ENCODE measurements at regions not wholly inside any gene's neighbourhood (a gene's known extent, or its start where the extent isn't known, plus 50 kb on each side); places are given as distances from the start of the nearest gene placed in this dataset.

GRCh38 chr2:52463457-52463856 lies 1304.1 kb upstream of the CHAC2 start:
- Histone ChIP-seq H3K4me1 (ENCODE audit: control insufficient read depth in 3 of 3, insufficient read depth in 3 of 3, low read length in 3 of 3) (no peaks in the 10 kb centered on the region), H3K36me3 (ENCODE audit: control insufficient read depth in 3 of 3, insufficient read depth in 3 of 3, low read length in 3 of 3) (no peaks in the 10 kb centered on the region), H3K9ac (ENCODE audit: low read depth in 1 of 3, low read length in 3 of 3) (no peak overlapping the region), H3K4me3 (ENCODE audit: low read length in 3 of 3) (no peak overlapping the region), H3K27me3 (ENCODE audit: control insufficient read depth in 3 of 3, insufficient read depth in 3 of 3, low read length in 3 of 3) (no peaks in the 10 kb centered on the region), H3K27ac (ENCODE audit: low read depth, low read length) (no peak overlapping the region), H3K9me3 (ENCODE audit: control insufficient read depth in 3 of 3, low read length in 3 of 3) (no peaks in the 10 kb centered on the region)

GRCh38 chr2:52456561-52457377 lies 1310.8 kb upstream of the CHAC2 start:
- no peaks in the 10 kb centered on the region for H3K27me3 ChIP-seq (ENCODE audit: control insufficient read depth in 3 of 3, insufficient read depth in 3 of 3, low read length in 3 of 3)
- no peak overlapping the region for H3K9ac ChIP-seq (ENCODE audit: low read depth in 1 of 3, low read length in 3 of 3)
- no peak overlapping the region for H3K4me3 ChIP-seq (ENCODE audit: low read length in 3 of 3)
- H3K9me3 ChIP-seq (ENCODE audit: control insufficient read depth in 3 of 3, low read length in 3 of 3) = no peaks in the 10 kb centered on the region
- H3K4me1 ChIP-seq (ENCODE audit: control insufficient read depth in 3 of 3, insufficient read depth in 3 of 3, low read length in 3 of 3) = no peaks in the 10 kb centered on the region
- no peaks in the 10 kb centered on the region for H3K36me3 ChIP-seq (ENCODE audit: control insufficient read depth in 3 of 3, insufficient read depth in 3 of 3, low read length in 3 of 3)
- no peak overlapping the region for H3K27ac ChIP-seq (ENCODE audit: low read depth, low read length)

GRCh38 chr2:52454962-52455361 lies 1312.6 kb upstream of the CHAC2 start:
- Histone ChIP-seq H3K4me3 (ENCODE audit: low read length in 3 of 3) (no peak overlapping the region), H3K9ac (ENCODE audit: low read depth in 1 of 3, low read length in 3 of 3) (no peak overlapping the region), H3K9me3 (ENCODE audit: control insufficient read depth in 3 of 3, low read length in 3 of 3) (no peaks in the 10 kb centered on the region), H3K27ac (ENCODE audit: low read depth, low read length) (no peak overlapping the region), H3K4me1 (ENCODE audit: control insufficient read depth in 3 of 3, insufficient read depth in 3 of 3, low read length in 3 of 3) (no peaks in the 10 kb centered on the region), H3K27me3 (ENCODE audit: control insufficient read depth in 3 of 3, insufficient read depth in 3 of 3, low read length in 3 of 3) (no peaks in the 10 kb centered on the region), H3K36me3 (ENCODE audit: control insufficient read depth in 3 of 3, insufficient read depth in 3 of 3, low read length in 3 of 3) (no peaks in the 10 kb centered on the region)

- Histone ChIP-seq H3K27ac (ENCODE audit: low read depth, low read length) (no peak overlapping the region), H3K27me3 (ENCODE audit: control insufficient read depth in 3 of 3, insufficient read depth in 3 of 3, low read length in 3 of 3) (no peaks in the 10 kb centered on the region), H3K4me3 (ENCODE audit: low read length in 3 of 3) (no peak overlapping the region), H3K4me1 (ENCODE audit: control insufficient read depth in 3 of 3, insufficient read depth in 3 of 3, low read length in 3 of 3) (no peaks in the 10 kb centered on the region), H3K9ac (ENCODE audit: low read depth in 1 of 3, low read length in 3 of 3) (no peak overlapping the region), H3K36me3 (ENCODE audit: control insufficient read depth in 3 of 3, insufficient read depth in 3 of 3, low read length in 3 of 3) (no peaks in the 10 kb centered on the region), H3K9me3 (ENCODE audit: control insufficient read depth in 3 of 3, low read length in 3 of 3) (no peaks in the 10 kb centered on the region)
These were observed 1315.4 kb upstream of the CHAC2 start for GRCh38 chr2:52452201-52452600.

- Histone ChIP-seq H3K4me3 (ENCODE audit: low read length in 3 of 3) (no peak overlapping the region), H3K27ac (ENCODE audit: low read depth, low read length) (no peak overlapping the region), H3K9ac (ENCODE audit: low read depth in 1 of 3, low read length in 3 of 3) (no peak overlapping the region), H3K36me3 (ENCODE audit: control insufficient read depth in 3 of 3, insufficient read depth in 3 of 3, low read length in 3 of 3) (no peaks in the 10 kb centered on the region), H3K27me3 (ENCODE audit: control insufficient read depth in 3 of 3, insufficient read depth in 3 of 3, low read length in 3 of 3) (no peaks in the 10 kb centered on the region), H3K4me1 (ENCODE audit: control insufficient read depth in 3 of 3, insufficient read depth in 3 of 3, low read length in 3 of 3) (no peaks in the 10 kb centered on the region), H3K9me3 (ENCODE audit: control insufficient read depth in 3 of 3, low read length in 3 of 3) (no peaks in the 10 kb centered on the region)
These were observed 1321.9 kb upstream of the CHAC2 start for GRCh38 chr2:52445686-52446085.

- Histone ChIP-seq H3K9ac (ENCODE audit: low read depth in 1 of 3, low read length in 3 of 3) (no peak overlapping the region), H3K4me1 (ENCODE audit: control insufficient read depth in 3 of 3, insufficient read depth in 3 of 3, low read length in 3 of 3) (no peaks in the 10 kb centered on the region), H3K36me3 (ENCODE audit: control insufficient read depth in 3 of 3, insufficient read depth in 3 of 3, low read length in 3 of 3) (no peaks in the 10 kb centered on the region), H3K27me3 (ENCODE audit: control insufficient read depth in 3 of 3, insufficient read depth in 3 of 3, low read length in 3 of 3) (no peaks in the 10 kb centered on the region), H3K27ac (ENCODE audit: low read depth, low read length) (no peak overlapping the region), H3K9me3 (ENCODE audit: control insufficient read depth in 3 of 3, low read length in 3 of 3) (no peaks in the 10 kb centered on the region), H3K4me3 (ENCODE audit: low read length in 3 of 3) (no peak overlapping the region)
These were observed 1336.2 kb upstream of the CHAC2 start for GRCh38 chr2:52431352-52431760.

GRCh38 chr2:52429740-52430139 lies 1337.9 kb upstream of the CHAC2 start:
- no peak overlapping the region for H3K4me3 ChIP-seq (ENCODE audit: low read length in 3 of 3)
- no peak overlapping the region for H3K9ac ChIP-seq (ENCODE audit: low read depth in 1 of 3, low read length in 3 of 3)
- no peaks in the 10 kb centered on the region for H3K36me3 ChIP-seq (ENCODE audit: control insufficient read depth in 3 of 3, insufficient read depth in 3 of 3, low read length in 3 of 3)
- no peaks in the 10 kb centered on the region for H3K4me1 ChIP-seq (ENCODE audit: control insufficient read depth in 3 of 3, insufficient read depth in 3 of 3, low read length in 3 of 3)
- H3K9me3 ChIP-seq (ENCODE audit: control insufficient read depth in 3 of 3, low read length in 3 of 3) = no peaks in the 10 kb centered on the region
- H3K27me3 ChIP-seq (ENCODE audit: control insufficient read depth in 3 of 3, insufficient read depth in 3 of 3, low read length in 3 of 3) = no peaks in the 10 kb centered on the region
- no peak overlapping the region for H3K27ac ChIP-seq (ENCODE audit: low read depth, low read length)

GRCh38 chr2:52429171-52429570 lies 1338.4 kb upstream of the CHAC2 start:
- H3K4me3 ChIP-seq (ENCODE audit: low read length in 3 of 3) = no peak overlapping the region
- no peaks in the 10 kb centered on the region for H3K36me3 ChIP-seq (ENCODE audit: control insufficient read depth in 3 of 3, insufficient read depth in 3 of 3, low read length in 3 of 3)
- no peaks in the 10 kb centered on the region for H3K4me1 ChIP-seq (ENCODE audit: control insufficient read depth in 3 of 3, insufficient read depth in 3 of 3, low read length in 3 of 3)
- H3K27ac ChIP-seq (ENCODE audit: low read depth, low read length) = no peak overlapping the region
- H3K27me3 ChIP-seq (ENCODE audit: control insufficient read depth in 3 of 3, insufficient read depth in 3 of 3, low read length in 3 of 3) = no peaks in the 10 kb centered on the region
- H3K9ac ChIP-seq (ENCODE audit: low read depth in 1 of 3, low read length in 3 of 3) = no peak overlapping the region
- H3K9me3 ChIP-seq (ENCODE audit: control insufficient read depth in 3 of 3, low read length in 3 of 3) = no peaks in the 10 kb centered on the region

- no peaks in the 10 kb centered on the region for H3K4me1 ChIP-seq (ENCODE audit: control insufficient read depth in 3 of 3, insufficient read depth in 3 of 3, low read length in 3 of 3)
These were observed 1339.4 kb upstream of the CHAC2 start for GRCh38 chr2:52428224-52428623.

GRCh38 chr2:52423655-52424054 lies 1343.9 kb upstream of the CHAC2 start:
- H3K27me3 ChIP-seq (ENCODE audit: control insufficient read depth in 3 of 3, insufficient read depth in 3 of 3, low read length in 3 of 3) = no peaks in the 10 kb centered on the region
- H3K4me1 ChIP-seq (ENCODE audit: control insufficient read depth in 3 of 3, insufficient read depth in 3 of 3, low read length in 3 of 3) = no peaks in the 10 kb centered on the region
- no peak overlapping the region for H3K4me3 ChIP-seq (ENCODE audit: low read length in 3 of 3)
- no peak overlapping the region for H3K9ac ChIP-seq (ENCODE audit: low read depth in 1 of 3, low read length in 3 of 3)
- no peaks in the 10 kb centered on the region for H3K9me3 ChIP-seq (ENCODE audit: control insufficient read depth in 3 of 3, low read length in 3 of 3)
- no peak overlapping the region for H3K27ac ChIP-seq (ENCODE audit: low read depth, low read length)
- no peaks in the 10 kb centered on the region for H3K36me3 ChIP-seq (ENCODE audit: control insufficient read depth in 3 of 3, insufficient read depth in 3 of 3, low read length in 3 of 3)

More at GRCh38 chr2:52428224-52428623, 1339.4 kb upstream of the CHAC2 start:
- Histone ChIP-seq H3K9me3 (ENCODE audit: control insufficient read depth in 3 of 3, low read length in 3 of 3) (no peaks in the 10 kb centered on the region), H3K4me3 (ENCODE audit: low read length in 3 of 3) (no peak overlapping the region), H3K36me3 (ENCODE audit: control insufficient read depth in 3 of 3, insufficient read depth in 3 of 3, low read length in 3 of 3) (no peaks in the 10 kb centered on the region), H3K27ac (ENCODE audit: low read depth, low read length) (no peak overlapping the region), H3K9ac (ENCODE audit: low read depth in 1 of 3, low read length in 3 of 3) (no peak overlapping the region), H3K27me3 (ENCODE audit: control insufficient read depth in 3 of 3, insufficient read depth in 3 of 3, low read length in 3 of 3) (no peaks in the 10 kb centered on the region)
